Keratinocyte (primary cell): ENCODE measurements at regions not wholly inside any gene's neighbourhood (a gene's known extent, or its start where the extent isn't known, plus 50 kb on each side); places are given as distances from the start of the nearest gene placed in this dataset.

ENCODE experiments used
- EZH2 ChIP-seq: IDR thresholded peaks from one replicate; pipeline ENCODE4 v1.6.1; 2012; ENCODE audit warnings: inconsistent platforms, mild to moderate bottlenecking, low read length, moderate library complexity
- TF ChIP-seq, protein P1 (sequence below), 3 experiments: IDR thresholded peaks in 1 of 3; conservative IDR thresholded peaks in 1 of 3; optimal IDR thresholded peaks in 1 of 3; 2 replicates in 2 of 3; 3 replicates in 1 of 3; pipeline versions ENCODE3 to v1.5.1; 2011; ENCODE audit warnings: low read length in 3 of 3, mild to moderate bottlenecking in 3 of 3, moderate library complexity in 2 of 3, control low read depth in 1 of 3, inconsistent platforms in 1 of 3; ENCODE audit not compliant: insufficient read depth in 2 of 3; ENCODE audit errors: extremely low read depth in 1 of 3

DNA sequence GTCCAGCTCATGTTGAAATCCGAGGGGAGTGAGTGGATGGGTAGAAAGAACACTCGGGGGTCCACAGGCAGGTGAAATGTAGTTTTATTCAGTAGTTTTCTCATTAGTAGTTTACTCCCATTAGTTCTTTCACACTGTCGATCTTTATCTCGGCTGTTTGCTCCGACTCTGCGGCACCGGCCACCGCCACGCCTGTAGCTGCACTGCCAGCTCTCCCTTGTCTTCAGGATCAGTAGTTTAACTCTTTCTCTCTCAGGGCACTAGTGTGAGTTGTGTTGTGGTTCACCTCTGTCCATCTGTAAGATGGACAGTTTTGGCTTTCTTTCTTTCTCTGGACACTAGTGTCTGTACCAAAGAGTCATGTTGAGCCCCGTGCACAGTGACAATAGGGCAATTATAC, 195.7 kb downstream of the LMBRD1 start:
- TF ChIP-seq, protein P1, sequence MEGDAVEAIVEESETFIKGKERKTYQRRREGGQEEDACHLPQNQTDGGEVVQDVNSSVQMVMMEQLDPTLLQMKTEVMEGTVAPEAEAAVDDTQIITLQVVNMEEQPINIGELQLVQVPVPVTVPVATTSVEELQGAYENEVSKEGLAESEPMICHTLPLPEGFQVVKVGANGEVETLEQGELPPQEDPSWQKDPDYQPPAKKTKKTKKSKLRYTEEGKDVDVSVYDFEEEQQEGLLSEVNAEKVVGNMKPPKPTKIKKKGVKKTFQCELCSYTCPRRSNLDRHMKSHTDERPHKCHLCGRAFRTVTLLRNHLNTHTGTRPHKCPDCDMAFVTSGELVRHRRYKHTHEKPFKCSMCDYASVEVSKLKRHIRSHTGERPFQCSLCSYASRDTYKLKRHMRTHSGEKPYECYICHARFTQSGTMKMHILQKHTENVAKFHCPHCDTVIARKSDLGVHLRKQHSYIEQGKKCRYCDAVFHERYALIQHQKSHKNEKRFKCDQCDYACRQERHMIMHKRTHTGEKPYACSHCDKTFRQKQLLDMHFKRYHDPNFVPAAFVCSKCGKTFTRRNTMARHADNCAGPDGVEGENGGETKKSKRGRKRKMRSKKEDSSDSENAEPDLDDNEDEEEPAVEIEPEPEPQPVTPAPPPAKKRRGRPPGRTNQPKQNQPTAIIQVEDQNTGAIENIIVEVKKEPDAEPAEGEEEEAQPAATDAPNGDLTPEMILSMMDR (optimal IDR thresholded peaks at IDR 0.05 in 1 of 3, IDR thresholded peaks at IDR 0.05 in 1 of 3, conservative IDR thresholded peaks at IDR 0.05 in 1 of 3; ENCODE audit: extremely low read depth in 1 of 3, insufficient read depth in 2 of 3, low read length in 3 of 3) = no peak
- TF ChIP-seq EZH2 = no peak
